ENCODE measurements at regions not wholly inside any gene's neighbourhood (a gene's known extent, or its start where the extent isn't known, plus 50 kb on each side); places are given as distances from the start of the nearest gene placed in this dataset.

DNA sequence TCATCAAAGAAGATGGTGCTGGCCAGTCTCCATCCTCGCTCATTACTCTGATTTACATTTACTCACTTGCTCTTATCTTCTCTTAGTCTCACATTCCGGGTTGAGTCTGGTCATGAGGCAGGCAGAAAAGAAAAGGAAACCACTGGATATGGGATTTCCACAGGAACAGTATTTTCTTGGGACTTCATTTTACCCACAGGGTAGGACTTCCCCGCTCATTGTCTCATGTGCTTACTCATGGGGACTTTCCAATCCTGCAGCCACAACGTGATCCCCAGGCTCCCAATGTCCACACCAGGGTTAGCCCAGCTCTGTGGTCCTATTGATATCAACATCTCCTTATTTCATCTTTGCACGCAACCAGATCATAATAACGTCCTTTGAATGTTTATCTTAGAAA lies 373.8 kb downstream of the TMEM182 start:
- no peaks in the 10 kb centered on the region for H3K36me3 ChIP-seq (ENCODE audit: control insufficient read depth, insufficient read depth, low read length)
- H3K27me3 ChIP-seq (ENCODE audit: control insufficient read depth, insufficient read depth, low read length) = no peaks in the 10 kb centered on the region
- DNase-seq (ENCODE audit: low read depth, low spot score) = no peak
- peak; percentile 60; the same call in 1 of the 2 replicates for ATAC-seq
- TF ChIP-seq TCF7L2 (IDR thresholded peaks at IDR 0.05; ENCODE audit: low read depth, low read length) = no peak
- no peak for TF ChIP-seq SIN3A (IDR thresholded peaks at IDR 0.05; ENCODE audit: borderline replicate concordance, insufficient read depth, low read depth, low read length)
- TF ChIP-seq REST (IDR thresholded peaks at IDR 0.05; ENCODE audit: insufficient read depth in 1 of 2, low read depth in 2 of 2, low read length in 1 of 2) = no peak
- no peak for TF ChIP-seq POLR2AphosphoS5 (IDR thresholded peaks at IDR 0.05; ENCODE audit: low read depth, low read length)
- TF ChIP-seq, protein P1, sequence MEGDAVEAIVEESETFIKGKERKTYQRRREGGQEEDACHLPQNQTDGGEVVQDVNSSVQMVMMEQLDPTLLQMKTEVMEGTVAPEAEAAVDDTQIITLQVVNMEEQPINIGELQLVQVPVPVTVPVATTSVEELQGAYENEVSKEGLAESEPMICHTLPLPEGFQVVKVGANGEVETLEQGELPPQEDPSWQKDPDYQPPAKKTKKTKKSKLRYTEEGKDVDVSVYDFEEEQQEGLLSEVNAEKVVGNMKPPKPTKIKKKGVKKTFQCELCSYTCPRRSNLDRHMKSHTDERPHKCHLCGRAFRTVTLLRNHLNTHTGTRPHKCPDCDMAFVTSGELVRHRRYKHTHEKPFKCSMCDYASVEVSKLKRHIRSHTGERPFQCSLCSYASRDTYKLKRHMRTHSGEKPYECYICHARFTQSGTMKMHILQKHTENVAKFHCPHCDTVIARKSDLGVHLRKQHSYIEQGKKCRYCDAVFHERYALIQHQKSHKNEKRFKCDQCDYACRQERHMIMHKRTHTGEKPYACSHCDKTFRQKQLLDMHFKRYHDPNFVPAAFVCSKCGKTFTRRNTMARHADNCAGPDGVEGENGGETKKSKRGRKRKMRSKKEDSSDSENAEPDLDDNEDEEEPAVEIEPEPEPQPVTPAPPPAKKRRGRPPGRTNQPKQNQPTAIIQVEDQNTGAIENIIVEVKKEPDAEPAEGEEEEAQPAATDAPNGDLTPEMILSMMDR (IDR thresholded peaks at IDR 0.05) = no peak
- in situ Hi-C loops (cut with HindIII; ENCODE audit: low pct_unique_long_range_greater_than_20kb, low sequenced_read_pairs) (no loop called here), intact Hi-C loops (cut with micrococcal nuclease; ENCODE audit: unreplicated experiment) (loop anchor here (10.0 kb wide), 1 partner anchor 291 kb away; no protein-coding TSS in a partner anchor)
- no peak overlapping the region for H3K4me3 ChIP-seq (ENCODE audit: low read depth in 2 of 2, low read length in 2 of 2)
- no TSS peak for BruUV-seq (replicated peaks)
- ChIA-PET CTCF (no interaction called here), POLR2A (no interaction called here)
- no peak overlapping the region for H3K27ac ChIP-seq (ENCODE audit: low read length)
- no peaks in the 10 kb centered on the region for H3K9me3 ChIP-seq (ENCODE audit: control insufficient read depth, insufficient read depth, low read depth, low read length)
- H3K4me1 ChIP-seq (ENCODE audit: control insufficient read depth, insufficient read depth, low read length) = no peaks in the 10 kb centered on the region

DNA sequence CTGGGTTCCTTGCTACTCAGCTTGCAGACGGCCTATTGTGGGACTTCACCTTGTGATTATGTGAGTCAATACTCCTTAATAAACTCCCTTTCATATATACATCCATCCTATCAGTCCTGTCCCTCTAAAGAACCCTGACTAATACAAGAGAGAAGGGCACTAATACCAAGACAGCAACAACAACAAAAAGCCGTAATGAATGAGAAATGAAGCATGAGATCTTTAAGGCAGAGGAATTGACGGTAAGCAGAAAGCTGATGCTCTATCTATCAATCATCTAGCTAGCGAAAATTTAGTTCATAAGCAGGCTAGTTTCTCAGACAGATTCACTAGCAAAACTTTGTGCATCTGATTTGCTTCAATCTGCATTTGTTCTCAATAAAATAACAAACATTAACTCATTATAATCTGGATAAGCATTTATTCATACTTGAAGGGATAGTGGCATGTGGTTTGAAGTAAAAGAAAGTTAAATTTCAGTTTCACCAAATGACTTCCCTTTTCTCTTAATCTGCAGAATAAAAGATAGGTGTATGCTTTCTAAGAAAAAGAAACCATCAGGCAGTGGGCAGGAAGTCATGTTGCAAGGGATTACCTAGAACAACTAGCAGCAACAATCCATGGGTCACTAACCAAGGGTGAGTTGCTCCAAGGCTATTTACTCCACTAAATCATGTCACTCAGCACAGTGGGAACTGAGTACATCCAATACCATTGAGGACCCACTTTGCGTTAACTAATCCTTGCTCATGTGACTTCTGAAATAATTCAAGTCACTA lies 376.5 kb downstream of the TMEM182 start:
- TF ChIP-seq TCF7L2 (IDR thresholded peaks at IDR 0.05; ENCODE audit: low read depth, low read length) = no peak
- TF ChIP-seq REST (IDR thresholded peaks at IDR 0.05; ENCODE audit: insufficient read depth in 1 of 2, low read depth in 2 of 2, low read length in 1 of 2) = no peak
- no peak for TF ChIP-seq SIN3A (IDR thresholded peaks at IDR 0.05; ENCODE audit: borderline replicate concordance, insufficient read depth, low read depth, low read length)
- no peak for TF ChIP-seq POLR2AphosphoS5 (IDR thresholded peaks at IDR 0.05; ENCODE audit: low read depth, low read length)
- TF ChIP-seq, protein P1 (IDR thresholded peaks at IDR 0.05) = no peak
- Histone ChIP-seq H3K4me1 (ENCODE audit: control insufficient read depth, insufficient read depth, low read length) (no peaks in the 10 kb centered on the region), H3K36me3 (ENCODE audit: control insufficient read depth, insufficient read depth, low read length) (no peaks in the 10 kb centered on the region), H3K4me3 (ENCODE audit: low read depth in 2 of 2, low read length in 2 of 2) (no peak overlapping the region), H3K27ac (ENCODE audit: low read length) (no peak overlapping the region), H3K27me3 (ENCODE audit: control insufficient read depth, insufficient read depth, low read length) (no peaks in the 10 kb centered on the region), H3K9me3 (ENCODE audit: control insufficient read depth, insufficient read depth, low read depth, low read length) (no peaks in the 10 kb centered on the region)
- no TSS peak for BruUV-seq (replicated peaks)
- intact Hi-C loops (cut with micrococcal nuclease; ENCODE audit: unreplicated experiment) = loop anchor here (10.0 kb wide), 1 partner anchor 294 kb away; no protein-coding TSS in a partner anchor
- POLR2A ChIA-PET = no interaction called here
- CTCF ChIA-PET = no interaction called here
- DNase-seq (ENCODE audit: low read depth, low spot score) (no peak), ATAC-seq (no peak)
- in situ Hi-C loops (cut with HindIII; ENCODE audit: low pct_unique_long_range_greater_than_20kb, low sequenced_read_pairs) = no loop called here

Measured in Panc1 (cell line).